ENCODE measurements at regions not wholly inside any gene's neighbourhood (a gene's known extent, or its start where the extent isn't known, plus 50 kb on each side); places are given as distances from the start of the nearest gene placed in this dataset.

- no peak for TF ChIP-seq EZH2phosphoT487 (IDR thresholded peaks at IDR 0.05; ENCODE audit: borderline replicate concordance, low read depth, low read length)
- TF ChIP-seq CTCF (conservative IDR thresholded peaks at IDR 0.05; ENCODE audit: low read length): no peak
Measured at GRCh38 chr13:74021505-74021904, 112.7 kb downstream of the KLF12 start.
